ENCODE measurements at regions not wholly inside any gene's neighbourhood (a gene's known extent, or its start where the extent isn't known, plus 50 kb on each side); places are given as distances from the start of the nearest gene placed in this dataset.

DNA sequence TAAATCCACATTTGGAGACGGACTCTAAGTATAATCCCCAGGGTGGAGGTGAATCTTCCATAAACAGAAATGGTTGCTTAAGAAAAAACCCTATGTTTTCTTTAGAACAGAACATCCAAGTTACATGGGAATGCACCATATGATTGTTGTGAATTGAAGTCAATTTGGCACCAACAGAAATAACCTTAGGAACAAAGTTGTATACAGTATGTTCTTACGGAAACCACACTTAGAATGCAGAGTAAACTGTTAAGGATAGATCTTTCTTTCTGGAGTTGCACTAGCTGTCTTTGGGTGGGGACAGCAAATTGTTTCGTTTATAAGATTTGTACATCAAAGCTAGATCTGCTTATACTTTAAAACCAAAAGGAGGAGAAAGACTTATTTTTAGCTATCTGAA lies 316.4 kb downstream of the PTEN start:
- no peak for DNase-seq

DNA sequence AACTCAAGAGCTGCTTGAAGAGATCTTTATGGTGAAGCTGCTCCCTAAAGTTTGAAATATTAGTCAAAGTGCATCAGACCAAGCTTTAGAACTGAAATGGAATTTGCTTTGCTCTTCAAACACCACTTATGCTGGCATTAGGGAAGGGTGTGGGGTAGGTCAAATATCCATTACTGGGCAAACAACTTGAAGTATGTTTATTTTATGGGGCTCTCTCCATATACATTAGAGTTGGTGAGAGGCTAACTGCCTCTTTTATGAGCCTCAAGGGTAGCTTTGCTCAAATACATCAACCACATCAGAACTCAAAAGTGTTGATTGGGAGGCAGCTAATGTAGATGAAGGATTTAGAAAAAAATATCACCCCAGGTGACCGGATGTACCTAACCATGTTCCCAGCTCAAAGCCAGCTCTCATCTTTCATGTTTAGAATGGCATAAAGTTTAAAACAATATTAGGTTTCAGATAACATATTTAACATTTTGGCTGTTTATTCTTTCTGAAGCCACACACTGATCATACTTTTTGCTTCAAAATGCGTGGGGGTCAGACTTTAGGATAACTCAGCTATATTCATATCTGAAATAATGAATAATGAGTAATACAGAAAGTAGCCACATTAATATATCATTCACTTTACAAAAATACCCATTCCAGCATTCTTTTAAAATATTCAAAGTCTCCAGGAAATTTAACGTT lies 318.6 kb downstream of the PTEN start:
- DNase-seq = no peak

DNA sequence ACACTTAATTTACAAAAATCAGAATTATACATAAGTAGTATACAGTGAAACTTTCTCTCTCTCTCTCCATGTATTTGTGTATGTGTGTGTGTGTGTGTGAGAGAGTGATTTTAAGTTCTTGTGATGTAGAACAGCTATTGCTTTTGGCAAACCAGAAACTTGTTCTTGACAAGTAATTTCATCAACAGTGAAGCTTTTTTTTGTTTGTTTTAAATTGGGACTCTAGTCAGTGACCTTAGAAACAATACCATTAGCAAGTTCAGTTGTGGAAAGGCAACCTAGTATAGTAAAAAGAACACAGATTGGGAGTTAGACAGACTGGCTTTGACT lies 319.1 kb downstream of the PTEN start:
- no peak for DNase-seq

DNA sequence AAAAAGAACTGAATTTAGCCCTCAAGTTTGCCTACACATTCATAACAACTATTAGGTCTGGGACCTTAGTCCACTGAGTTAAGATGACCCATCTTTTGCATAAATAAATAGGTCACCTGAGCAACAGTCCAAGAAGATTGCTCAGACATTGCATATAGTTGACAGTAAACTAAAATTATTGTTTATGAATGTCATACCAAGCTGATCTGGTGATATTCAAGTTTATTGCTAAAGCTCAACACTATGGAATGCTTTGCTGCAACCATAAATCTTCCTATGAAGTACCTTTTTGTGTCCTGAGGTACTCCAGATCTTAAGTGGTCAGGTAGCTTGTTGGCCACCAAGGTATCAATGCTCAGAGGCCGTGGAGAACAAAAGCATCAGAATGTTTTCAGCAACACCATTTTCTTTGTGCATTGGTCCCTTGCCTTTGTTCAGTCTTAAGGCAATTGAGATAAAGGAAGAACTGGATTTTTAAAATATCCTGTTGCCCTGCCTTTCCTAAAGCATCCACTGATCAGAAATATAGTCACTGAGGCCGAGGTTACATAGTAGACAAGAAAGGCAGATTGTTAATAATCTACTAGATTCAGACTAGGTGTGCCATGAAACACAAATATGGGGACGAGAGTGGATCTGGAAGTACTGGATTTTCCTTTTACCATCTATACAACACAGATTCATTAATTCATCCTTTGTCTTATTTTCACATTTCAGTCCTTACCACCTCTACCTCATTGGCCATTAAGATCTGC lies 321.3 kb downstream of the PTEN start:
- DNase-seq = no peak

DNA sequence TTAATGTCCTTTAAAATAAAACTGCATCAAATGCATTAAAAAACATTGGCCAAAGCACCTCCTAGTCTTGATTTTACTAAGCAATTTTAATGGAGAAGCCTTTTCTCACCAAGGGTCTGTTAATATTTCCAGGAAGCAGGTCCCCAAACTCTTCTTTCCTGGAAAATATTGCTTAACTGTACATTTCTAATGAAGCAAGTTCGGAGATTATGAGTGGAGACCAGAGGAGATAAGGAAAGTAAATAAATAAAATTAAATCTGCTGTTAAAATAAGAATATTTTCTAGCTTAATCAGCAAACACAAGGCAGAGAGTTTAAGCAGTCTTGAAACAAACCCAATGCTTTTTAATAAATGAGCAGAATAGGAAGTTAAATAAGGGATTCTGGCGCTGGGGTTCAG lies 322.4 kb downstream of the PTEN start:
- DNase-seq = no peak

DNA sequence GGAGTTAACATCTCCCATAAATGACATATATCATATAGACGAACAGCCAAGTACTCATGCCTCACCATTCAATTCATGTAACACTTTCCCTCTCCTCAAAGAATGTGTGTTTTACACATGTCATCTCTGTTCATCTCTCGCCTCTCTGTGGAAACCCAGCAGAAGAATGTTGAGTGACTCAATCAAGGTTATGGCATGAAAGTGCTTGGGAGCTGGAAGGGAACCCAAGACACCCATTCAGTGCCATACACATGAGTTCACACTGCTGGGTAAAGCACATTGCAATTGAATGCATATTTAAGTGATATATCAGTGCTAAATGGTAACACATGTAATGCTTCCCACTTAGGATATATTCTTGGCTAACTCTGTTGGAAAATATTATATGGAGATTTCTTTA lies 322.9 kb downstream of the PTEN start:
- DNase-seq = no peak

DNA sequence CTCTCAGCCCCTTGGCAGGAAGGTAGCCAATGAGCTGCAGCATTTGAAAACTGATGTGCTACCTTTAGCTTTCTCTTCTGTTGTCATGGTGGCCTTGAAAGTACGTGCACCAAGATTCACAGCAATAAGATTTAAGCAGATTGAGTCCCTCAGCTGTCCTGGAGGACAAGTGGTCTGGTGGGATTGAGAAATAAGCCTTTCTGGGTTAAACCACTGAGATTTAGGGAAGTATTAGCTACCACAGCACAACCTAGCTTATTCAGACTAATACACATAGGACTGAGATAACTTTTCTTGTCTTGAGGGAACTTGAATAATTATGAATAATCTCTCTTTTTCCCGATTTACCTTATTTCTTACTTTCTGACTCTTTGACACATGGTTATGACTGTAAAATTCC lies 324.0 kb downstream of the PTEN start:
- no peak for DNase-seq

DNA sequence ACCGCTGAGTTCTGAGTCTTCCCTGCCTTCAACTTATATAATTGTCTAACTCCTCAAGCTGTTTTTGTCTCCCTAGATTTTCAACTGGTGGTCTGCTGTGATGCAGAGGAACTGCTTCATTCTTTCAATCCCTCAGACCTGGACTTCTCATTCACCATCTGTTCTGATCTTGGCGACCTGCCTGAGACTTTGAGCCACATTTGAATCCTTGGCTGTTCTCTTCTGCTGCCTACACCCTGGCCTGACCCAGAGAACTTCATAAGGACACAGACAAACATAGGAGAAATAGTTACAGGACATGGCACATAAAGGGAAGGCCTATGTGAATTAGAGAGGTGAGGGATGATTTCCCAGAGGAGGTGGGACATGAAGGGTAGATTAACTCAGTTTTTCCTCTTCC lies 326.7 kb downstream of the PTEN start:
- DNase-seq = no peak

DNA sequence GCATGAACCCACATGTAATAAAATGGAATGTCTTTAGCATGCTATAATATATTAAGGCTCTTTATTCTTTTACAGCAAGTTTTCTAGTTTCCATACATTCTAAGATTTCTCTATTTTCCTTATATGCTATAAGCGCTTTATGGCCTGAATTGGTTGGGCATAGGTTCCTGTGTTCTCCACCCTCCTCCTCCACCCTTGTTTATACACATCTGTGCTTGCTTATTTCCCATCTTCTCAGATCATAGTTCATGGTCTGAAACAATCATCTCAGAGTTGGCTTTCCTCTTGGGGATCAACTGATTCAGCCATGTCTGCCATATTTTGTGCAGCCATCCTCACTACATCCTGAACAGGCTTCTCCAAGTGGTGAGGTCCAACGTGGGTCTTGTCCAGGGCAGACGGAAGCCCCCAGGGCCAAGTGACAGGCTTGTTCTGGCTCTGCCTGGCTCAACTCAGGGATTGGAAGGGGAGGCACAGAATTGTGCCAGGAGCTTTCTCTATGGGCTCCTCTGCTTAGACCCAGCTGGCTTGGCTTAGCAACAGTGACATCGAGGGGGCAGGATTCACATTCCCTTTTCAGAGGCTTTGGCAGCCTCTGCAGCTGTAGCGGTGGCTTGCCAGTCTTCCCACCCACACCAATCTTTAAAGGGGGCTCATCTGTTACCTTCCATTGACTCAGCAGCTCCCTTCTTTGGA lies 327.3 kb downstream of the PTEN start:
- no peak for DNase-seq

DNA sequence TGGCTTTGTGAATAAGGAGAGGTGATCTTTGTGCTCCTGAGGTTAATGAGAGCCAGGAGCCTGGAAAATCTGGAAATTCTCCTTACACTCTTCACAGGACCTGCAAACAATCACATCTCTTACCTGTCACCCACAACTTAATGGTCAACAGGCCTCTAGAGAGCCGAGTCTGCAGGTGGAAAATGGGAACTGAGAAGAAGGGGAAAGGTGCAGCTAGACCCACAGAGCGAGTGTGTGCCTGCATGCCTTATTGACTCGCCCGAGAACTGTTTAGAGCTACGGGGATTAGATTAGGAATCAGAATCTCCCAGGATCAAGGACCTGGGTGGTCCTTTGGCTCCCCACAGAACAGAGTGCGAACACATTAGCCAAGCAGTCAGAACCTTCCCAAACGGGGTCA lies 329.6 kb downstream of the PTEN start:
- DNase-seq = no peak

DNA sequence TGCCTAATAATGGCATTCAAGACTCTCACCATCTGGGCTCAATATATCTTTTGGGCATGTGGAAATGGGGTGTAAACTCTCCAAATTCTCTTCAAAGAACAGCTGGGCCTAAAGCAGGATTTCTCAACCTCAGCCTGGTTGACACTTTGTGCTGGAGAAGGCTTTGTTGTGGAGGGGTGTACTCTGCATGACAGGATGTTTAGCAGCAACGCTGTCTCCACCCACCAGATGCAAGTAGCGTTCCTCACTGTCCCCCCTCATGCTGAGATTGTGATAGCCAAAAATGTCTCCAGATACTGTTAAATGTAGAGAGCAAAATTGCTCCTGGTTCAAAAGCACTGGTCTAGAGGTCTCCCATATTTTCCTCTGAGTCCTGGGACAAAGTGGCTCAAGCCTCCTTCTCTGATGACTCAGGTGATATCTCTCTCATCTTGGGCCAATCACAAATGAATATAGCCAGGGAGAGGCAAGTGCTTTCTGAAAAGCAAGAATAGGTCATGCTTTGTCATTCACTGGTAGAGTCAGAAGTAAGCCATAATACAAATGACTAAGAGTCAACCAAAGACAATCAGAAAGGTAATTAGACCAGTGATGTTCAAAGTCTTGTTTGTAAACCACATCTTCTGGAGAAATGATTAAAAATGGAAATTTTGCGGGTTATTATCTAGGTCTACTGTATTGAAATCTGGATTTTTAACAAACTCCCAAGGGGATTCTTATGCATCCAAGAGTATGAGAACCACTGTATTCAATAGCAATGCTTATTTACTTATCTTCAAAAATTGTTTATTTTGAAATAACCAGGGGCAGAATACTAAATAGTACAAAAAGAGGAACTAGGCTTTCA lies 330.8 kb downstream of the PTEN start:
- peak; percentile 40 for DNase-seq

DNA sequence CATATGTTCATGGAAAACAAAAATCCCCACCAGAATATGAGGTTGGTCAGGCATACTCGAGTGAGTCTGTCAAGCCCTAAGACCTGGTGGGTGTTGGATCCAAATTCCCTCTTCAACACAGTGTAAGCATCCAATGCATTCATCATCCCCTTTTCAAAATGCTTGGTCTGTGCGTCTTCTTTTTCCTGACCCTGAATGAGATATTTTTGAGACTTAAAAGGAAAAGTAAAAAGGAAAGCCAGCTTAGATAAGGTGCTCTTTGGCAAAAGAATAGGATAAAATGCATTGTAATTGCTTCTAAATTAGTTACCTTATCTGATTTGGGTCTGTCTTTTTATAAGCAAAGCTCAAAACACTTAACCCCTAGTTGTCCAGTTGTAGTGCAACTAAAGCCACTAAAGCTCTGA lies 331.5 kb downstream of the PTEN start:
- DNase-seq = no peak

DNA sequence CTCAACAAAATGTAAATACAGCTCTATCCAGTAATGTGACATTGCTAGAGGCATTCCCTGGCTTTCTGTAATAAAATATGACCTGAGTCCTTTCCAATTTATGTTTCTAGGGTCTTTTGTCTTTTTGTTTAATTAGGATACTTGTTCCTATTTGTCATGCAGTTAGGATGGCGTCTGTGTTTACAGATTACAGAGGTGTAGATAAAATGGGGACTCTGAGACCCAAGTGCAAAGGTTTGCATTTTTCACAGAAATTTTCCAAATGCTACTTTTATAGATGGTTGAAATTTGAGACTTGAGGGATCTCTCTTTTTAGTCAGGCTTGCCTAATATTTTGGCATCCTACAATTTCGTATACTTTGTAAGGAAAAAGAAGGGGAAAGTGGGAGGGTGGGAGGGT lies 332.4 kb downstream of the PTEN start:
- DNase-seq = no peak

DNA sequence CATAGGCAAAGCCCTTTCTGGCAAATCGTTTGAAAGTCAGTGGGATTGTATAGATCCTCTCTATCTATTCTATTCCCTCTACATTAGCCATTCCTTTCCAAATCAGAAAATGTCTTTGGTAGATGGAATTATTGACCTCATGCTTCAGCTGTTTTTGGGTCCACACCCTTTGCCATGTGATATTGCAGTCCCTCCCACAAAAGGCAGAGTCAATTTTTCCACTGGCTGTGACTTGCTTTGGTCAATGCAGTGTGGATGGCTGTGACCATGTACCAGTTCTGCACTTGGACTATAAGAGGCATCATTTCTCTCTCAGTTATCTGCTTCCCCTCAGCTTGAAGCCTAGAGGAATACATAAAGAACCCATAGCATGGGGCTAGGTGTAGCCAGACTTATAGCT lies 332.9 kb downstream of the PTEN start:
- DNase-seq = no peak

DNA sequence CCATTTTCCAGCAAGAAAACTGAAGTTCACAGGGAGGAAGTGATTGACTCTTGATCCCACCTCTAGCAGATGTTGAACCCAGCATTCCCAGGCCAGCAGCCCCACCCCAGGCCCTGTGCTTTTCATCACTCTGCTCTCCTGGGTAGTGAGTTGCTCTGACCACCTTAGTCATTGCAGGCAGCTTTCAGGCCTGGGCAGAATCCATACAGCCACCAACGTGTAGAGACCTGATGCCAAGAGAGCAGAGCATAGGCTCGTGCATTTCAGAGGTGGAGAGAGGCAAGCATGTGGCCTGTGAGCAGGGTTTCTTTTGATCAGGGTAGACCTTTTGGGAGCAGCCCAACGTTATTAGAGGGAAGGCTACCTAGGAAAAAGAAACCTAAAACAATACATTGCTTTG lies 334.6 kb downstream of the PTEN start:
- no peak for DNase-seq

DNA sequence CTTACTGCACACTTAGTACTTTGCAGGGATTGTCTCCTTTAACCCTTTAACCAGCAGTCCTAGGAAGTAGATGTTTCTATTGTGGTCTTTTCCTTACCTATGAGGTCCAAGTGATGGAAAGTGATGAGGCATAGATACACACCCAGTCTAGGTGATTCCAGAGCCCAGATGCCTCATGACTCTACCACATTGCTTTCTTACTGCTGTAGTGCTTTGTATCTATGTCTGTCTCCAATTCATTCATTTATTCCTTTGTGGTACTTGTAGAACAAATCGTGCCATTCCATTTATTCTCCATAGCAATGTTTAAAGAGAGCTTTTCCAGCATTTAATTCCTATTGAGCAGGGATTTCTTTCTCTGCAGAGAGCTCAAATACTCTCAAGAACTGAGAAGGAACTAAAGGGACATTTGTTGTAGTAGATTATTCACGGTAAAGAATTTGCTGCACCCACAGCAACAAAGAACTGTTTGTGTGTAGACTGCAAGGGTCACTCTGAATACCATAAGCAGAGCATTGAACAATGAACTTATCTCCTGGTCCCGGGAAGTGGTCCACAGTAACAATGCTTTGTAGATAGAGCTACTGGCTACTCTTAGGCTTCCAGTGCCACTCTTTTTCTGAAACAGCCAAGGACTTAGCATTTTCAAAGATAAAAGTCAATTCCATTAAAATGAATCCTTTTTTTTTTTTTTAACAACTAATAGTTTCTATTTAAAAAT lies 337.0 kb downstream of the PTEN start:
- no peak for DNase-seq

DNA sequence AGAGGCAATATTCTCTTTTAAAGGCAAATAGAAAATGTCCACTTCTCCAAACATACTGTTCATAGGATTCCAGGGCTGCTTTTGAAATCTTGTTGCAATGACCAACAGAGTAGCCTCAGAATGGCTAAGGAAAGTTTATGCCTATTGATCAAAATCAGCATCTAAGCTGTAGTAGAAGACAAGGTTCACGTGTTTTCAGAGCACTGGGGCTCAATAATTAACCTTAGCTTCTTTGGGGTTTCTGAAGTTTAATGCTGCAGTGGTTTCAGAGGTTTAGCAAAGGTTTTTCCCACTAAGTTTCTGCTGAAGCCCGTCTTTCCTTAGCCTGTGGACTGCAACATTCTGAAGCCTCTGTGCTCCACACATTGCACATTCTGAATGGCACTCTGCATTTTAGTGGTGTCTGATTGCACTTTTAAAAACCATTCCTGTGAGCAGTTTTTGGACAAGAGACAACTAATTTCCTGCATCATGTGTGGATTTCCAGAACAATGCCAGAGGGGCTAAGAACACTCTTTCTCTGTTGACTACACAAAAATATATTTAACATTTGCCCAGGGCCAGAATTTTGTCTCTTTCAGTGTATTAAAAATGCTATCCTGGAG lies 342.5 kb downstream of the PTEN start:
- DNase-seq = no peak

DNA sequence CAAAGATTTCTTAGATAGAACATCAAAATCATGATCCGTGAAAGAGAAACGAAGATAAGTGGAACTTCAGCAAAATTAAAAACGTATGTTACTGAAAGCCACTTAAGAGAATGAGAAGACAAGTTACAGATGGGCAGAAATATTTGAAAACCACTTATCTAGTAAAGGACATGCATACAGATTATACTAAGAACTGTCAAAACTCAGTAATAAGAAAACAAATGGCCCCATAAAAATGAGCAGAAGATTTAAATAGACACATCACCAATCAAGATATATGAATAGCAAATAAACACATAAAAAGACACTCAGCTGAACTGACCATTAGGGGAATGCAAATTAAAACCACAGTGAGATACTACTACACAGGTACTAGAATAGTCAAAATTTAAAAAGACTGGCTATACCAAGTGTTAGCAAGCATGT lies 343.7 kb downstream of the PTEN start:
- no peak for DNase-seq

DNA sequence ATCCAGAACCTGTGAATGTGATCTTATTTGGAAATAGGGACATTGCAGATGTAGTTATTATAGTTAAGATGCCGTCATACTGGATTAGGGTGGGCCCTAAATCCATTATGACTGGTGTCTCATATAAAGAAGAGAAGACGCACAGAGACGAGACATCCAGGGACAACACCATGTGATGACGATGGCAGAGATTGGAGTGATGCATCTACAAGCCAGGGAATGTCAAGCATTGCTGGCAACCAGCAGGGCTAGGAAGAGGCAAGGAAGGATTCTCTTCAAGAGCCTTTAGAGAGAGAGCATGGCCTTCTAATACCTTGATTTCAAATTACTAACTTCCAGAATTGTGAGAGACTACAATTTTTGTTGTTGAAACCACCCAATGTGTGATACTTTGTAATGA lies 345.8 kb downstream of the PTEN start:
- DNase-seq = no peak

DNA sequence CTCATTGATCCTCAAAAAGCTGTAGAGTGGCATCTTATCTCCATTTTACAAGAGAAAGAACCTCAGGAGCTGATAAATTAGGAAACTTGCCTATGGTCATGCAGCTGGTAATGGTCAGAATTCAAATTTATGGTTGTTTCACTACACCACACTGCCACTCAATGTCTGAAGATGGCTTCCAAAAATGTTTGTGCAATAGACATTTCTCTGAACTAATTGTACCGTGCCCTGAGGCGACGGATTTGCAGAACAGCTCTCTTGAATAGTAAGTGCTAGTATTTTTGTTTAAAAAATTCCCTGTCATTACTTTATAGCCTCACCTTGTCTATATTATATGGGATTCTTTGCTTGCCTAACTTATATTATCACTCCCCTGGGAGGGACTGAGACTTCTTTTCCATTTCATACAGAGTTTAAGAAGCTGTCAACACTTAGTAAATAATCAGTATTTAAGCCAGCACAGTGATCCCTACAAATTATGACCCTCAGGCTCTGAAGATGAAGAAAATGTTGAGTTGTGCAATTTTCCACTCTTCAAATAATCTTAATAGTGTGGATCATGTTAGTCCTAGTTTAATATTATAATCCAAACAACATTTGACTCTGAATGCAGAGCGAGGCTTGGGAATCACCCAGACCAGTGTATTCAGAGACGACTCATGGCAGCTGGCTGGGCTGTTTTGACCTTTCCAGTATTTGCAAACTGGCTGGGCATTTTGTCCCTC lies 346.6 kb downstream of the PTEN start:
- no peak for DNase-seq

DNA sequence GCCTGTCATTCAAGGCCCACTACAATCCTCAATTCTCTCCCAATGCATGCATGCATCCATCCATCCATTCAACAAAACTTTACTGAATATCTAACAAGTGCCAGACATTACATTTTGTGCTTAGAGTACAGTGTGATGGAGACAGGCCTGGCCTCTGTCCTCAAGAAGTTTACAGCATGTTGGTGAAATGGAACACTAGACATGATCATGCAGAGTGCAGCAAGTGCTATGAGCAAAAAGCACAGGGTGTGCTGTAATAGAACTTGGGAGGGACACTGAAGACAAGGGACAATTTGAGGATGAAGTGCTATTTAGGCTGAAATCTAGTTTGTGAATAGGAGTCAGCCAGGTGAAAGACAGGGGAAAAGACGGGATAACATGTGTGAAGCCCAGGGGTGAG lies 347.8 kb downstream of the PTEN start:
- no peak for DNase-seq

DNA sequence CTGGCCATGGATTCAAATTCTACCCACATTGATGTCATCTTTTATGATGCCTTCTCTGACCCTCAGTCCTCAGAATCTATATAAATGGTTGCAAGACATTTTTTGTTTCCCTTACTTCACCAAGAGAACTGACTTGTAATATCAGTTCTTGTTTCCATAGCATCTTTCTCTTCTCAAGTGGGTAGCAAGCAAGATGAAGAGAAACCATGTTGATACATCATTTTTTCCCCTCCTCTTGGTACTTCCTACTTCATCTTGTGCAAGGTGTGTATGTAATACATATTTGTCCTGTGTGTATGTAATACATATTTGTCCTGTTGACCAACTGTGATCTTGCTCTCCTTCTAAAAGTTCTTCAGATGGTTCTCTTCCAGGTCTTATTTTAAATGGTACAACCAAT lies 348.6 kb downstream of the PTEN start:
- no peak for DNase-seq

All from CD4-positive, alpha-beta T cell treated with Interleukin-15 for 1 hour (primary cell).